ENCODE measurements at regions not wholly inside any gene's neighbourhood (a gene's known extent, or its start where the extent isn't known, plus 50 kb on each side); places are given as distances from the start of the nearest gene placed in this dataset.

DNA sequence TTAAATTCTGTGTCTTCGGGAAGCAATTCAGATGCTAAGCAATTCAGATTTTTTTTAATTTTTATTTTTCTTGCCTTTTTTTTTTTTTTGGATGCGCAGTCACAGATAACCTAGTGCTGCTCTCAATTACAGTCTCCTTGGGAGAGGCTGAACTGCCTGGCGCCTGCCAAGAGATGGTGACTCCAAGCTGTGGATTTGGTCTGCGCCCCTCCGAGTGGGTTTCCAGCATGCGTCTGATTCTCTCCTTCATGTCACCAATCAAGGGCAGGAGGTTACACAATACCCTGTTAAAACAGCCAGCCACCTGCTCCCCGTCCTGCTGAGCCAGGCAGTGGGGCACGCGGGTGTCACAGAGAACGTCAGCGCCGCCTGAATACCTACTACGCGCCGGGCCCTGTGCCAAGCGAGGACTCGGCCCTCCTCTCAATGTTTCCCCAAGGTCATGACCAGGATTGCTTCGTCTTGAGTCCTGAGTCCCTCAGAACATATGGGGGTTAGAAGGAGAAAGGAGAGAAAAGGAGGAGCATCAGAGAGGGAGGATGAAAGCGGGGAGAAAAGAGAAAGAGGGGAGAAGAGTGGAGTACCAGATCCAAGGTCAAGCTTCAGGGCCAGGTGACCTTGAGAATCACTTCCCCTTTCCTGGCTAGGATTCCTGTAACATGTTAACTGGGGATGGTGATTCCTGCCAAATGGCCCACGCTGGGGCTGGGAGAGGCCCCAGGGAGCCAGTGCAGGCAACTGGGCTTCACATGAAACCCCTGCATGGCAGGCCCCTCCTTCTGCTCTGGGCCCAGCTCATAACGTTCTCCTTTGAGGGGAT is 213.6 kb downstream of the URI1 start:
- DNase-seq (ENCODE audit: low spot score) (no peak), ATAC-seq (ENCODE audit: low read depth) (no peak)
- Histone ChIP-seq H3K4me1 (ENCODE audit: insufficient read depth, poor library complexity, severe bottlenecking) (no peaks in the 10 kb centered on the region), H3K4me3 (ENCODE audit: severe bottlenecking) (no peak overlapping the region), H3K36me3 (ENCODE audit: low read depth) (no peaks in the 10 kb centered on the region), H3K9me3 (ENCODE audit: severe bottlenecking) (no peaks in the 10 kb centered on the region), H3K27ac (ENCODE audit: poor library complexity, severe bottlenecking) (no peak overlapping the region), H3K27me3 (ENCODE audit: insufficient read depth, poor library complexity, severe bottlenecking) (no peaks in the 10 kb centered on the region)
- no peak for TF ChIP-seq CTCF (IDR thresholded peaks at IDR 0.05; ENCODE audit: poor library complexity, severe bottlenecking)

DNA sequence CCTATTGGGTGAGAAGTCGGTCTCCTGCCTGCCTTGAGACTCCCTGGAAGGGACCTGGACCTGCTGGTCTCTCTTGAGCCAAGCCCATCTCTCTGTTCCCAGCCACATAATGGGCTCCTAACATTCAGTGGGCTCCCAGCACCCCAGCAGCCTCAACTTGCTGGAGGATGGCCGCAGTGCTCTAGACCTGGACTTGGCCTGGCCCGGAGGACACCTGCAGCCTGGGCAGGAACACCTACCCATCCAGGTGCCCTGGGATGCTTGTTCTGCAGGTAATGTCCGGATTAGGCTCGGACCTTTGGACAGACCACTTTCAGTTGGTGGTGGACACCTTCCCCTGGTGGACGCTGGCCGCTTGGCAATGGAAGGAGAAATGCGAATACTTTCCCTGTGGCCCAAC is 214.6 kb downstream of the URI1 start:
- ATAC-seq (ENCODE audit: low read depth) (no peak), DNase-seq (ENCODE audit: low spot score) (no peak)
- no peak overlapping the region for H3K4me3 ChIP-seq (ENCODE audit: severe bottlenecking)
- H3K27me3 ChIP-seq (ENCODE audit: insufficient read depth, poor library complexity, severe bottlenecking), result no peaks in the 10 kb centered on the region
- TF ChIP-seq CTCF (IDR thresholded peaks at IDR 0.05; ENCODE audit: poor library complexity, severe bottlenecking), result no peak
- H3K36me3 ChIP-seq (ENCODE audit: low read depth), result no peaks in the 10 kb centered on the region
- H3K27ac ChIP-seq (ENCODE audit: poor library complexity, severe bottlenecking), result no peak overlapping the region
- no peaks in the 10 kb centered on the region for H3K9me3 ChIP-seq (ENCODE audit: severe bottlenecking)
- no peaks in the 10 kb centered on the region for H3K4me1 ChIP-seq (ENCODE audit: insufficient read depth, poor library complexity, severe bottlenecking)

- no peak for ATAC-seq (ENCODE audit: low read depth)
- no peak for TF ChIP-seq CTCF (IDR thresholded peaks at IDR 0.05; ENCODE audit: poor library complexity, severe bottlenecking)
- H3K9me3 ChIP-seq (ENCODE audit: severe bottlenecking), result no peaks in the 10 kb centered on the region
Measured at GRCh38 chr19:30158067-30158892, 213.9 kb upstream of the ZNF536 start.

GRCh38 chr19:30158893-30159245 is 213.3 kb upstream of the ZNF536 start:
- no peaks in the 10 kb centered on the region for H3K9me3 ChIP-seq (ENCODE audit: severe bottlenecking)
- no peak for ATAC-seq (ENCODE audit: low read depth)
- no peaks in the 10 kb centered on the region for H3K27me3 ChIP-seq (ENCODE audit: insufficient read depth, poor library complexity, severe bottlenecking)
- no peaks in the 10 kb centered on the region for H3K36me3 ChIP-seq (ENCODE audit: low read depth)
- no peak for TF ChIP-seq CTCF (IDR thresholded peaks at IDR 0.05; ENCODE audit: poor library complexity, severe bottlenecking)
- no peaks in the 10 kb centered on the region for H3K4me1 ChIP-seq (ENCODE audit: insufficient read depth, poor library complexity, severe bottlenecking)
- H3K27ac ChIP-seq (ENCODE audit: poor library complexity, severe bottlenecking), result no peak overlapping the region
- no peak overlapping the region for H3K4me3 ChIP-seq (ENCODE audit: severe bottlenecking)
- no peak for DNase-seq (ENCODE audit: low spot score)

More at GRCh38 chr19:30158067-30158892, 213.9 kb upstream of the ZNF536 start:
- no peaks in the 10 kb centered on the region for H3K4me1 ChIP-seq (ENCODE audit: insufficient read depth, poor library complexity, severe bottlenecking)
- H3K27me3 ChIP-seq (ENCODE audit: insufficient read depth, poor library complexity, severe bottlenecking), result no peaks in the 10 kb centered on the region
- H3K27ac ChIP-seq (ENCODE audit: poor library complexity, severe bottlenecking), result no peak overlapping the region
- no peaks in the 10 kb centered on the region for H3K36me3 ChIP-seq (ENCODE audit: low read depth)
- no peak for DNase-seq (ENCODE audit: low spot score)
- no peak overlapping the region for H3K4me3 ChIP-seq (ENCODE audit: severe bottlenecking)

All from RWPE2 (cell line).